Smooth muscle cell of the brain vasculature (primary cell): ENCODE measurements at regions not wholly inside any gene's neighbourhood (a gene's known extent, or its start where the extent isn't known, plus 50 kb on each side); places are given as distances from the start of the nearest gene placed in this dataset.

Experiments used
- DNase-seq: peaks from one replicate; pipeline ENCODE4 v3.0.0-alpha.2; 2012; ENCODE audit warnings: low read depth, low spot score

DNA sequence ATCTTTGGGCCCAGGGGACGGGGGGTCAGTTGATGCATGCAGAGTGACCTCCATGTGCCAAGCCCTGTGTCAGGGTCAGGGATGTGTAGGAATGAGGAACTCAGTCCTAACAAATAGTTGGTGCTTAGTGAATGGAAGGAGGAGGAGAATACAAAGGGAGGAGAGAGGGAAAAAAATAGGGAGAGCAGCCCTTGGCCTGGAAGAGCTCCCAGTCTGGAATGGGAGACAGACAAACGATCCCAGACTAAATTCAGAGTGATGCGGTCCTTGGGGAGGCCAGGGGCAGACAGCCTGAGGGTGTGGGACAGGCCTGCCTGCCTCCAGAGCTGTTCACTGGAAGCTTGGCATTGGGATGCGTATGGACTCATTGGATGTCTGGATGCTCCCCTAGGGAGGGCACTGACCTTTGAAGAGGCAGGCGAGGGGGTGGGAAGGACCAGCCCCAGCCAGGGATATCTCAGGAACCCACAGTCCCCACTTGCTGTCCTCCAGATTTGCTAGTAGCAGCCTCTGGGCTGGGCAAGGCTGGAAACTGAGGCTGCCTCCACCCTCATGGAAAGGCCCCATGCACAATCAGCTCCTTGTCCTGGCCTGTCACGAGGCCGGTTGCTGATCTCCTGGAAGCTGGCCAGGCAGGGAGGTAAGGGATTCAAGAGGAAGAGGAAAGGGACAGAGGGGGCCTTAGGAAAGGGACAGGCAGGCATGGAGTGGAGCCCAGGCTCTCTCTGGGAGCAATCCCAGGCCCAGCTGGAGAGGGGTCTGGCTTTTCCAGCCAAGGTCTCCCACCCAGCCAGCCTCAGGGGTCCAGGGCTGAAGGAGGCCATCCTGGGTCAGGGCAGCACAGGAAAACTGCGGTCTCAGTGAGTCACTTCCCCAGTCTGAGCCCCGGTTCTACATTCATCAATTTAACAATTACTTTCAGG, 69.0 kb upstream of the GGTA1 start:
- DNase-seq: no peak

DNA sequence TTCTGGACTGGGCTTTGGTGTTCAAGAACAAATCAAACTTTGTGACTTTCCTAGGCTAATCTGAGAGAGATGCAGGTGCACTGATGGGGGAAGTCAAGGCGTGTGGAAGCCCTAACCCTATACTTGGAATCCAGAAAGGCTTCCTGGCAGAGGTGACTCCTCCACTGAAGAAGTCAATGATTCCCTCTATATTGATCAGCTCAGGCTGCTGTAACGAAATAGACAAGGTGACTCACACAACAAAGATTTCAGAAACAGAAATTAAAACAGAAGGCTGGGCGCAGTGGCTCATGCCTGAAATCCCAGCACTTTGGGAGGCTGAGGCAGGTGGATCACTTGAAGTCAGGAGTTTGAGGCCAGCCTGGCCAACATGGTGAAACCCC, 69.6 kb upstream of the GGTA1 start:
- DNase-seq: no peak

DNA sequence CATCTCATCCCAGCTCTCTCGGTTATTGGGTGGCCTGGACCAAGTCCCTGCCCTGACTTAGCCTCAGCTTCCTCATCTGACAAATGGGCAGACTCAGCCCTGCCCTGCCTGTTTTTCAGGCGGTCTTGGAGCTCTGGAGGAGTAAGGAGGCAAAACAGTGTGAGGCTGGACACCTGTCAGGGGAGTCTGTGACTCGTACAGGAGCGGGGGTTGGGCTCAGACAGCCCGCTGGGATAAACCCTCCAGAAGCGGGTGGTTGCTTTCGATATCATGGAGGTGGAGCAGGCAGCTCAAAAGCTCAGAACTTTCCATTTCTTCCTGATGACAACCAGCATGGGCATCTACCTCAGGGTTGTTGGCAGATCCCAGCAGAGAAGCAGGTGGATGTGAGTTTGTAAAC, 72.9 kb upstream of the GGTA1 start:
- DNase-seq: no peak

DNA sequence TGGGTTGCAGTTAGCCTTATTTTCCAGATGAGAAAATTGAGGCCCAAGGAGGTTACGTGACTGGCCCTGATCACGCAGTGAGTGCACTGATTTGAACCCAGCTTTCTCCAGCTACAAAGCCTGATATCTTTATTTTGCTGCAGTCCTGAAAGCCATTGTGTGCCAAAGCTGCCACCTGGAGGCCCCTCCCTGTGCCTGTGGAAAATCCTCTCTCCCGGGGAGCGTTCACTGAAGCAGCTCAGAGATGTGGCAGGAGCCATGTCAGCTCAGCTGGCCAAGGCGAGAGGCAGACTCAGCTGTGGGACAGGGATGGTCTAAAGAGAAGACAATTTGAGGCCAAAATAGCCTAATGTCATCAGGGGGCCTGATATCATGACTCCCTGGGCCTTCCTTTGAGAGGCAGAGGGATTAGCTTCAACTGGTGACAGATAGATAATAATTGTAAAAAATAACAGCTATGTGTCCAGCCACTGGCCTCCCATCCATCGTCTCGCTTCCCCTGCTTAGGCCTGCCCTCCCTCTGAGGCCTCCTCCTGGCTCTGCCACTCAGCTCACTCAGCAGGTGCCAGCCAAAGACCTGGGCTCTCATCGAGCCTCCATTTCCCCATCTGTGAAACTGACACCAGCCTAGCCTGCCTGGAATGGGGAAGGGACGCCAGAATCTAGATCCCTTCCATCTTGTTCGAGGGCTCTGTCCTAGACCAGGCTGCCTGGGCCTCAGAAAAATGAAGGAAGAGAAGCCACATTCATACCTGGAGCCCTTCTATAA, 74.3 kb upstream of the GGTA1 start:
- DNase-seq: no peak

DNA sequence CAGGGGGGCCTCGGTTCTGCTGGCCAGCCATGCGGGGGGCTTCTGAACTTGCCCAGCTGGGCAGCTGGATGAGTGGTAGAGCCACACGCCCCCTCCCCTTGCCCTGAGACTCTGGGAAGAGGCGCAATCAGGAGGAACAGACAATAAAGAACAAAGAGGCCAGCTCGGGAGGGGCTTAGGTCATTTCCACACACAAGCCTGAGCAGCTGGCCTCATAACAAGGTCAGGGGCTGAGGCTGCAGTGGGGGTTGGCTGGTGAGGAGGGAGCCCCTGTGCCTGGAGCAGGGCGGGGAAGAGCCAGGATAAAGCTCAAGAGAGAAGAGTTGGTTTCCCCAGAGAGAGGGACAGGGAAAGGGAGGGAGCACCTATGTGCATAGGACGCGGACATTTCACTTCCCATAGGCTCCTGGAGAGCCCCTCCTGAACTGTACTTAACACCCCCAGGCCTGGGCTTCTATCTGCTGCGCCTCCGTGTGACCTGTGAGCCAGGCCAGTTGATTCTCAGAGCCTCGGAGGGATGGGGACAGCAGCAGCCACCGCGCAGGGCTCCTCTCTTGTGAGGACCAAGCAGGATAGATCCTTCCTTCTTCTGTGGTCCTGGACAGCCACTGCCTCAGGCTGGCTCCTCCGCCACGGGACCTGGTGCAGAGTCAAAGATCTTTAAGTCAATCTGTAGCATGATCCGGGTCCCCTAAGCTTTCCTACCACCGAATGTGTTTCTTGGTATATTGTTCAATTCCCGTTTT, 75.3 kb upstream of the GGTA1 start:
- DNase-seq: no peak

DNA sequence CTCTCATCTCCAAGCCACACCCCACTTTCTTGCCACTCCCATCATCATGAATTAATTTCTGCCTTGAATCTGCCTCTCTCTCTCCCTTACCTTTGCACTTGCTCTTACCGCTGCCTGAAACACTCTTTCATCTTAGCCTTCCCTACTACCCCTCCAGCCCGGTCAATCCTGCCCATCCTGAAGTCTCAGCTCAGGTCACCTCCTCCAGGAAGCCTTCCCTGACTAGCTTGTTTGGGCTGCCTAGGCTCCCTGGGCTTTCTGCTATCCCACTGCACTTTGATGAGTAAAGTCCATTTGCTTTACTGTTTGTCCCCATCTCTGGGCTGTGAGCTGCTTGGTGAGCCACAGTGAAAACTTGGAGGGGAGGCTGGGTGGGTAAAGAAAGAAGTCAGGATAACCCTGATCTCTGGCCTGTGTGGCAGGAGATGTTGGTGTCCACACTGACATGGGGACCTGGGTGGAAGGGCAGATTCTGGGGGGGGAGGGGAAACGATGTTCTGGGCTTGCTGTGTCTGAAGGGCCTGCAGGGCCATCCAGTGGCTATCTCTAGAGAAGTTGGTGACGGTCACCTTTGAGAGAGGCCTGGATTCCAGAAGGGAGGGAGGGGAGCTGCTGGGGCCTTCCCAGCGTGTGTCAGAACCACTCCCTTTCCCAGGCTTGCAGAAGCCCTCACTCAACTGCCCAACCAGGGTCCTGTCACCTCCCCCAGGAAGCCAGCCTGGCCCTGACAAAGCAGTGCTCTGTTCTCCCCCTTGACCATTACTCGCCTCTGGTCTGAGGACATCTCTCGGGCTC, 75.0 kb upstream of the DAB2IP start:
- DNase-seq: no peak

DNA sequence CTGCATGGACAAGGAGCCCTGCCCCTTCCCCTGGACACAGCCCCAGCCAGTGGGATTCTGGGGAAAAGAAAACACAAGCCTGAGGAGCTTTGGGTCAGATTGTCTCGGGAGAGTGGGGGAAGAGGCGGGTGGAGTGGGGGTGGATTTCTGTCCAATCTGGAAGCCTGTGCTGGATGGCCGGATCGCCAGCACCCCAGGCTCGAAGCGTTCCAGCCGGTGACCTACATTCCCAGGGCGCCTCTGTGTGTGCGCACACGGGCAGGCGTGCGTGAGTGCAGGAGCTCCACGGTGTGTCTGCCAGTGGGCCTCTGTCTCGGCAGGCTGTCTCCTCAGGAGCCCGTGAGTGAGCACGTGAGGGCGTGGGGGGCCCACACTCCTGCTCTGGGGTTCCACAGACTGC, 74.3 kb upstream of the DAB2IP start:
- no peak for DNase-seq

DNA sequence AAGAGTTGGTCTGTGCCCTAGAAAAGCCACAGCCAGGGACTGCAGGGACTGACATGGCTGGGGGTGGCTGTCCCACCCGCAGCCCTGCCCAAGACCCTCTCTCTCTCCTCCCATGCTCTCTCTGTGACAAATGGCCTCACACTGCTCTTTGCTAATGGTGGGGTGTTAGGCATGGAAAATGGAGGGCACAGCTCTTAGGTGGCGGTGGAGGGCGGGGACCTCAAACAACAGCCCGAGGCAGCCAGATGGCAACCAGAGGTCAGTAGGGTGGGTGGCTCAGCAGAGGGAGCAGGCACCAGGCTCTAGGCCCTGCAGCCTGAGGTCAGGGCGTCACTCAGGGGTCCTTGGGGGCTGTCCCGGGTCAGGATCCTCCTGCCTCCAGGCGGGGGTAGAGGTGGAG, 73.9 kb upstream of the DAB2IP start:
- DNase-seq: no peak

DNA sequence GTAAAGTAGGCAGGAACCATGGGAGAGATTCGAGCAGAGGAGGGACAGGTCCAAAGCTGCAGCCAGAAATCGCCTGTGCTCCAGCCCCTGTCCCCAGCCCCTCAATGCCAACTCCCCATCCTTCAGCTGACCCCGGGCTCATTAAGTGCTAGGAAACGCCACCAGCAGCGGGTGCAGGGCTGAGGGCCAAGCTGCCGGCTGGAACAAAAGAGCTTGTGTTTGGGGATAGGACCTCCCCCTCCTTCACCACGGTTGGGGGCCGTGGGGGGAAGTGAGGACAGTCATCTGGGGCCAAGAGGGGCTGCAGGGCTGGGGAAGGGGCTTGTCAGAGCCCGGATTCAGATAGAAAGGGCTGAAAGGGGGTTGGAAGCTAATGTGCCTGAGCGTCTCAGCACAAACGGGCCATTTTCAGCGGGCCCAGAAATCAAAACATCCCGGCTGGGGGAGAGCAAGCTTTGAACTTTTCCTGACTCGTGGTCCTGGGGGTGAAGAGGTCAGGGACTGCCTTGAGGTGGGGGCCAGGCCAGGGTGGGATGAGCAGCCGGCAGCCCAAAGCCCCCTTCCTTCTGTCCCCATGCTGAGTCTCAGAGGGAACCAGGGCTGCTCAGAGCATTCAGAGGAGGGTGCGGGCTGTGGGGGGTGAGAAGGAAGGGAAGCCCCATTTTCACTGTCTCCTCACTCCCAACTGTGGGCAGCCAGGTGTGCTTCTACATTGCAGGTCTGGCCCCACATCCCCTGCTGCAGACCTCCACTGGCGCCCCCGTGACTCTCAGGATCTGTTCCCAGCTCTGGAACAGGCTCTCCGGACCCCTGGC, 69.4 kb upstream of the DAB2IP start:
- DNase-seq: no peak

DNA sequence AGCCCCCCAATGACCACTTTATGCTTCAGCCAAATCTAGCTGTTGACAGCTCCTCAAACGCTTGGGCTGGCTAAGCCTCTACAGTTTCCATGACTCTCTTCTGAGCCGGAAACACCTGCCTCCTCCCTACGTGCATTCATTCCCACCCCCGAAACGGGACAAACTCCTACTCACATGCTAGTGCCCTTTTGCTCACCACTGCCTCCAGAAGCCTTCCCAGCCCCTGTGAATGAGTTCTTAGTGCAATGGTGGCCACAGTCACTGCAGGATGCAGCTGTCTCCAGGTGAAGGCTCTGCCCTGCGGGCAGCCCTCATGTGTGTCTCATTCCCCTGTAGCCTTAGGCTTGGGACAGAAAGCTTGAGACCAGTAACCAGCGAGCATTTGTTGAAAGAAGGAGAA, 68.8 kb upstream of the DAB2IP start:
- no peak for DNase-seq

DNA sequence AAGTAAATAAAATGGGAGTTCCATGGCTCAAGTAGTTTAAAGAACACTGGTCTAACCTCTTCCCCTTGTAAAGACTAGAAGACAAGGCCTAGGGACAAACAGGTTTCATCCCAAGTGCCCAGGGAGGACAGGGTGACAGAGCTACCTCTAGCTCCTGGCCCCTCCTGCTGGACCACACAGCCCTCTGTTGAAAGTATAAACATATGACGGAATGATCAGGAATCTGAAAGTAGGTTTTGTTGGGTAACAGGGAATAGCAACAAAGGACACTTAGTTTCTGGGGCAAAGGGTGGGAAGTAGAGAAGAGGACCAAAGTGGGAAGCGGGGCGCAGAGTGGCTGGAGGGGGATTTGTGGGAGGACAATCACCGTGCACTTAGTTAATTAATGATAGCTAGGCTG, 67.0 kb upstream of the DAB2IP start:
- DNase-seq: no peak

DNA sequence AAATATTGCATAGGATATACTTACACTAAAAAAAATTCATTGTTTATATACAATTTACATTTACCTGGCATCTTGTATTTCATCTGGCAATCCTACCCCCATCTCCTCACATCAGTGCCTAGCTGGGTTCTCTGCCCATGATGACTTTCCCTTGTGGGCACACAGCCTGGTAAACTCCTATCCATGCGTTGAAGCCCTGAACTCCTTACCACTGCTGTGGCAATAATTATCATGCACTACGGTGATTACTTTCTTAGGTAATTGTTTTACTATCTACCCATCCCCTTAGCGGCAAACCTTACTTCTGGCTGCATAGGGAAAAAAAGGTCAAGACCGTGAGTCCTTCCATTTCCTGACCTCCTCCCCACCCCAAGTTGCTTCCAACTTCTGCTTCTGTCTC, 63.6 kb upstream of the DAB2IP start:
- no peak for DNase-seq

DNA sequence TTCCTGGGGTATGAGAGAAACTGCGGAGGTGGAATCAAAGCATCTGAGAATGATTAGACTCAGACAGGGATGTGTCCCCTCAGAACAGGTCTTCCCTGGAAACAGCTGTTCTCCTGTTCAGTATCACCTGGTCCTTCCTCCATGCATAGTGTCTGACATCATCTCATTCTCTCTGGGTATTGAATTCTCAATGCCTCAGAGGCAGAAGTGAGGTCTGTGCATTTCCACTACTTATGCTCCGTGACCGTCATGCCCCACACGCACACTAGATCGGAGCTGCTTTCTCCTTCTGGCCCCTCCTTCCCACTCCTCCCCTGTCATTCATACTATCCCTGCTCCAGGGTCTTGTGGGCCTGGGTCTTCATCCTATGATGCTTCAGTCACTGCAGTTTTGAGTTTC, 61.4 kb upstream of the DAB2IP start:
- DNase-seq: no peak

DNA sequence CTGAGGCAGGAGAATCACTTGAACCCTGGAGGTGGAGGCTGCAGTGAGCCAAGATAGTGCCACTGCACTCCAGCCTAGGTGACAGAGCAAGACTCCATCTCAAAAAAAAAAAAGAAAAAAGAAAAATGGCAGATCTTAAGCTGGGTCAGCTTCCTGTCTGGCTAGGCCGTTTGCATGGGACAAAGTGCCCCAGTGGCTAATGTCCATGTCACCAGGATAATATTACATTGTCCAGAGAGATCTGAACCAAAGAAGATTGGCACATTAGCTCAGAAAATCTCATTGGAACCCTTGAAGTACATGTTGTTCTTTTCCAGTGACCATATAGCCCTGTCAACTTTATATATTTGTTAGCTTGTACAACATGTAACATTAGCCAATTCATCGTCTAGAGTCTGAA, 59.2 kb upstream of the DAB2IP start:
- DNase-seq: no peak

DNA sequence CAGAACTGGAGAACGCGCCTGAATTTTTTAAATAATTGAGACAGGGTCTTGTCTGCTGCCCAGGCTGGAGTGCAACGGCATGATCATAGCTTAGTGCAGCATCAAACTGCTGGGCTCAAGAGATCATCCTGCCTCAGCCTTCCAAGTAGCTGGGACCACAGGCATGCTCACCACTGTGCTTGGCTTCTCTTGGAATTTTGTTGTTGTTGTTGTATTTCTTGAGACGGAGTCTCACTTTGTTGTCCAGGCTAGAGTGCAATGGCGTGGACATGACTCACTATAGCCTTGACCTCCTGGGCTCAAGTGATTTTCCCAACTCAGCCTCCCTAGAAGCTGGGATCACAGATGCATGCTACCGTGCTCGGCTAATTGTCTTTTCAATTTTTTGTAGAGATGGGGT, 58.4 kb upstream of the DAB2IP start:
- no peak for DNase-seq

DNA sequence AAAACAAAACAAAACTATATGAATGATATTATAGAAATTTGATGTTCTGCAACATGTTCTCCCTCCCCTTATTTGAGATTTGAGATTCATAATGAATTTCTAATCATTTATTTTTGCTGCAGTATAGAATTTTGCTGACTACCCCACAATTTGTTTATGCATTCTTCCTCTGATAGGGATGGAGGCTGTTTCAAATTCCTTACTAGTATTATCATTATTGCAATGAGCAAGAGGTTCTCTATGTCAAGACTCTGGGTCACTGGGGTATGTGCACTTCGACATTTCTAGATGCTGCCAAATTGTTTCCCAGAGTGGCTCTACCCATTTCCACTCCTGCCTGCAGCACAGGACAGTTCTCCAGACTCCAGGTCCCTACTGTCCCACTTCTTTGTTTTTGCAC, 54.9 kb upstream of the DAB2IP start:
- DNase-seq: no peak

DNA sequence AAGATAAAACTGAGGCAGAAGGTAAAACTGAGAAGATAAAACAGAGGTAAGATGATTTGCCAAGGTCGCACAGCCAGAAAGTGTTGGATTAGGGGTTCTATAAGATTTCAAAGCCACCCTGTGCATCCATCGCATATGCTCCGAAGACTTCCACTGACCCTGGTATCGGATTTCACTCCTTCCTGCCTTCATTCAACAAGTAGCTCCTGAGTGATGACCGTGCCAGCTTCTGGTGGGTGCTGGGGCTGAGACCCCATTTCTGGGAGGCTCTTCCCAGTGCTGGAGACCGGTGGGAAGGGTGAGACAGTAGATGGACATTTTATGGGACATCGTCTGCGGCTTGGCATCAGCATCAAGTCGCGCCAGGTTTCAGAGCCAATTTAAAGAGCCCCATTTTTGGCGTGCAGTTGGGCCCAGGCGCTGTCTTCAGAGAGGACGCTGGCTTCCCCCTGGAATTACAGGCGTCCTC, 53.7 kb upstream of the DAB2IP start:
- no peak for DNase-seq

DNA sequence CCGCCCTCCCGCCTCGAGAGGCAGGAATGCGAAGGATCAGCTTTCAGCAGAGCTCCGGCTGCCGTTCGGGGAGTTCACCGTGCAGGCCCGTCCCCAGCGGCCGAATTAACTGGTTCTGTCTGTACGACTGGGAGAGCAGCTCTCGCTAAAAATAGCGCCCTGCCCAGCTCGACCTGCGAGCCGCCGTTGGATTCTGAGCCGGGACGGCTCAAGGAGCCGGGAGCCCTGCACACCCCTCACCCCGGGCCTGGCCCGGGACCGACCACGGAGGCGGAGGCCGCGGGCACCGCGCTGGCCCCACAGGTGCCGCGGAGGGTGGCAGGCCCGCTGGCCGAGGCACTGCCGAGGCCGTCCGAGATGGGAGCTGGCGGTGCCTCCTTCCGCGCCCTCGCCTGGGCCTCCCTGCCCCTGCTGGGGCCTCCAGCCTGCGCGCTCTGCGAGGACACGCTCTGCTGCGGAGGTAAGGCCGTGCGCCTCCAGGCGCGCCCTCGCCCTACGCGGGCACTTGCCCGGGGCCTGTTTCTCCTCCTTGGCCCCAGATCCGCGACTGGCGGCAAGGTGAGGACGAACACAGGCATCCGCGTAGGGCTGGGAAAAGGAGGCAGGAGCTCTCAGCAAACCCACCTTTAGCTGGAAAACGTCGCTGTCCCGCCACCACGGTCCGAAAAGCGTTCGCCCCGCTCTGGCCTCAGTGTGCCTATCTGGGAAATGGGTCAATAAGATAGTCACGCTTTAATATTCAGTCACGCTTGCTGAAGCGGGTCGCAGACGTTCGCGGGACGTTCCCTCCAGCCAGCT, 53.1 kb upstream of the DAB2IP start:
- peak; percentile 26 for DNase-seq

DNA sequence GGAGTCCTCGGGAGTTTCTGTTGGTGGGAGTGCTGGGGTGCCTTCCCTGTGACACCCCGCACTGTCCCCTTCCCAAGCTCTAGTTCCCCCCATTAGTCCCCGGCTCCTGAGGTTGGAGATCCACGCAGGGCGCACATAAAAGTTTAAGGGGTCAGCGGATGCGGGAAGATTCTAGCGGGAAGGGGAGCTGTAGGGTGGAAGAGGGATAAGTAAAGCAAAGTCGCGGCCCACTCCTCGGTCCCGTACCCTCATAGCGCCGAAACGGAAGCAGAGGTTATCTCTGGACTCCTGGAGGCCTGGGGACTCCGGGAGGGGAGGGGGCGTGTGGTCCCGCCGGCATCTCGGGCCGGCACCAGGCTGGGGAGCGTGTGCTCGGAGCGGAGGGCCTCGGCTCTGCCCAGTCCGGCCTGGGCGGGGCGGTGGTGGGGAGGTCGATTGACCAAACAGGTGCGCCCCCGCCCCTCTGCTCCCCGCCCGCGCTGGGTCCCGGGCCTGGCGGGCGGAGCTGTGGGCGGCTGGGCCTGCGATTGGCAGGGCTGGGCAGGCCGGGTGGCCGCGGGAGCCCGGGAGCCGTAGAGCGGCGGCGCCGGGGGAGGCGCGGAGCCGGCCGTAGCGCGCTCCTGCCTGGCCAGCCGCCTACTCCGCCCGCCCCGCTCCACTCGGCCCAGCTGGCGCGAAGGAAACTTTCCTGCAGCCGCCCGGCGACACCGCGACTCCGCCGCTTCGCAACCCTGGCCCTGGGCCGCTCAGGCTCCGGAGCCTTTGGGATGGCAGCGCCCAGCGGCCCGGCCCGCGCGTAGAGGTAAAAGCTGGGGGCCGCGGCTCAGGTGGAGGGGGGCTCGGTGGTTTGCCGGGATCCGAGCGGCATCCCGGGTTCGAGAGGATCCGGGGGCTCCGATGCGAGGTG, 52.2 kb upstream of the DAB2IP start:
- DNase-seq: no peak
